ENCODE measurements at regions not wholly inside any gene's neighbourhood (a gene's known extent, or its start where the extent isn't known, plus 50 kb on each side); places are given as distances from the start of the nearest gene placed in this dataset.
"Not testable (repeated sequence)": the region's sequence is repeated elsewhere in the genome, so short reads cannot be mapped to it uniquely, and the experiment has no call there.

GRCh38 chr3:144743225-144743668, 771.6 kb downstream of the DIPK2A start:
- Mint-ChIP-seq H3K27me3 (ENCODE audit: low read depth) (no peaks in the 10 kb centered on the region), H3K27ac (no peak overlapping the region), H3K4me3 (no peak overlapping the region), H3K36me3 (ENCODE audit: low read depth) (no peaks in the 10 kb centered on the region), H3K9me3 (ENCODE audit: insufficient read depth) (peaks cover 9% of the 10 kb centered on the region), H3K4me1 (ENCODE audit: low read depth) (no peaks in the 10 kb centered on the region)
- ChIA-PET CTCF (no interaction called here), POLR2A (no interaction called here)
- ATAC-seq (no peak), DNase-seq (no peak)

GRCh38 chr3:144744473-144744872, 772.9 kb downstream of the DIPK2A start:
- Mint-ChIP-seq H3K4me3 (no peak overlapping the region), H3K27me3 (ENCODE audit: low read depth) (no peaks in the 10 kb centered on the region)
- ATAC-seq, result no peak

GRCh38 chr3:144746631-144747030, 775.0 kb downstream of the DIPK2A start:
- no peaks in the 10 kb centered on the region for H3K4me1 Mint-ChIP-seq (ENCODE audit: low read depth)
- H3K4me3 Mint-ChIP-seq, result no peak overlapping the region
- H3K27me3 Mint-ChIP-seq (ENCODE audit: low read depth), result no peaks in the 10 kb centered on the region
- POLR2A ChIA-PET, result no interaction called here
- no peak for DNase-seq
- H3K9me3 Mint-ChIP-seq (ENCODE audit: insufficient read depth), result peaks cover 8% of the 10 kb centered on the region
- CTCF ChIA-PET, result no interaction called here
- H3K36me3 Mint-ChIP-seq (ENCODE audit: low read depth), result no peaks in the 10 kb centered on the region
- no peak overlapping the region for H3K27ac Mint-ChIP-seq
- ATAC-seq, result no peak

More at GRCh38 chr3:144744473-144744872, 772.9 kb downstream of the DIPK2A start:
- no peak overlapping the region for H3K27ac Mint-ChIP-seq
- ChIA-PET CTCF (no interaction called here), POLR2A (no interaction called here)
- H3K36me3 Mint-ChIP-seq (ENCODE audit: low read depth), result no peaks in the 10 kb centered on the region
- H3K9me3 Mint-ChIP-seq (ENCODE audit: insufficient read depth), result peaks cover 9% of the 10 kb centered on the region
- no peak for DNase-seq
- H3K4me1 Mint-ChIP-seq (ENCODE audit: low read depth), result no peaks in the 10 kb centered on the region

- H3K4me3 Mint-ChIP-seq; ATAC-seq; DNase-seq; POLR2A ChIA-PET; CTCF ChIA-PET; H3K27me3 Mint-ChIP-seq (ENCODE audit: low read depth); H3K36me3 Mint-ChIP-seq (ENCODE audit: low read depth); H3K4me1 Mint-ChIP-seq (ENCODE audit: low read depth); H3K9me3 Mint-ChIP-seq (ENCODE audit: insufficient read depth); H3K27ac Mint-ChIP-seq: not testable (repeated sequence)
Measured at GRCh38 chr3:144749536-144750253, 778.1 kb downstream of the DIPK2A start.

- no peaks in the 10 kb centered on the region for H3K36me3 Mint-ChIP-seq (ENCODE audit: low read depth)
- no peaks in the 10 kb centered on the region for H3K4me1 Mint-ChIP-seq (ENCODE audit: low read depth)
- H3K27ac Mint-ChIP-seq, result no peak overlapping the region
- H3K9me3 Mint-ChIP-seq (ENCODE audit: insufficient read depth), result no peaks in the 10 kb centered on the region
- ATAC-seq (no peak), DNase-seq (no peak)
- ChIA-PET CTCF (no interaction called here), POLR2A (no interaction called here)
- H3K4me3 Mint-ChIP-seq, result no peak overlapping the region
- no peaks in the 10 kb centered on the region for H3K27me3 Mint-ChIP-seq (ENCODE audit: low read depth)
Measured at GRCh38 chr3:144754076-144754783, 782.6 kb downstream of the DIPK2A start.

- Mint-ChIP-seq H3K9me3 (ENCODE audit: insufficient read depth) (no peaks in the 10 kb centered on the region), H3K4me3 (no peak overlapping the region), H3K27me3 (ENCODE audit: low read depth) (no peaks in the 10 kb centered on the region), H3K36me3 (ENCODE audit: low read depth) (no peaks in the 10 kb centered on the region), H3K4me1 (ENCODE audit: low read depth) (no peaks in the 10 kb centered on the region), H3K27ac (no peak overlapping the region)
- ATAC-seq (no peak), DNase-seq (no peak)
- ChIA-PET POLR2A (no interaction called here), CTCF (interaction anchor here (0.6 kb wide), 1 partner anchor 794 kb away, joined by 3 read pairs; no protein-coding TSS in a partner anchor)
Measured at GRCh38 chr3:144756704-144757440, 785.2 kb downstream of the DIPK2A start.

GRCh38 chr3:144760831-144761230, 789.2 kb downstream of the DIPK2A start:
- ChIA-PET CTCF (no interaction called here), POLR2A (no interaction called here)
- DNase-seq (no peak), ATAC-seq (no peak)
- Mint-ChIP-seq H3K9me3 (ENCODE audit: insufficient read depth) (no peaks in the 10 kb centered on the region), H3K36me3 (ENCODE audit: low read depth) (no peaks in the 10 kb centered on the region), H3K27ac (no peak overlapping the region), H3K4me3 (no peak overlapping the region), H3K4me1 (ENCODE audit: low read depth) (no peaks in the 10 kb centered on the region), H3K27me3 (ENCODE audit: low read depth) (no peaks in the 10 kb centered on the region)

GRCh38 chr3:144762091-144762490, 790.5 kb downstream of the DIPK2A start:
- no peak for ATAC-seq
- ChIA-PET CTCF (no interaction called here), POLR2A (no interaction called here)
- Mint-ChIP-seq H3K27ac (no peak overlapping the region), H3K4me1 (ENCODE audit: low read depth) (no peaks in the 10 kb centered on the region), H3K9me3 (ENCODE audit: insufficient read depth) (no peaks in the 10 kb centered on the region), H3K27me3 (ENCODE audit: low read depth) (no peaks in the 10 kb centered on the region), H3K36me3 (ENCODE audit: low read depth) (no peaks in the 10 kb centered on the region), H3K4me3 (no peak overlapping the region)
- no peak for DNase-seq

- ChIA-PET POLR2A (no interaction called here), CTCF (no interaction called here)
- Mint-ChIP-seq H3K27me3 (ENCODE audit: low read depth) (no peaks in the 10 kb centered on the region), H3K9me3 (ENCODE audit: insufficient read depth) (no peaks in the 10 kb centered on the region), H3K27ac (no peak overlapping the region), H3K4me1 (ENCODE audit: low read depth) (no peaks in the 10 kb centered on the region), H3K4me3 (no peak overlapping the region), H3K36me3 (ENCODE audit: low read depth) (no peaks in the 10 kb centered on the region)
- DNase-seq (no peak), ATAC-seq (no peak)
Measured at GRCh38 chr3:144763878-144764454, 792.3 kb downstream of the DIPK2A start.

GRCh38 chr3:144770281-144770680, 798.7 kb downstream of the DIPK2A start:
- H3K4me3 Mint-ChIP-seq, result no peak overlapping the region
- H3K4me1 Mint-ChIP-seq (ENCODE audit: low read depth), result no peaks in the 10 kb centered on the region
- ATAC-seq (no peak), DNase-seq (no peak)
- H3K9me3 Mint-ChIP-seq (ENCODE audit: insufficient read depth), result no peaks in the 10 kb centered on the region
- CTCF ChIA-PET, result no interaction called here
- POLR2A ChIA-PET, result no interaction called here
- no peaks in the 10 kb centered on the region for H3K27me3 Mint-ChIP-seq (ENCODE audit: low read depth)
- no peaks in the 10 kb centered on the region for H3K36me3 Mint-ChIP-seq (ENCODE audit: low read depth)
- no peak overlapping the region for H3K27ac Mint-ChIP-seq

- ChIA-PET POLR2A (no interaction called here), CTCF (no interaction called here)
- H3K27me3 Mint-ChIP-seq (ENCODE audit: low read depth), result no peaks in the 10 kb centered on the region
- DNase-seq, result no peak
- H3K27ac Mint-ChIP-seq, result no peak overlapping the region
- no peak overlapping the region for H3K4me3 Mint-ChIP-seq
- H3K4me1 Mint-ChIP-seq (ENCODE audit: low read depth), result no peaks in the 10 kb centered on the region
- H3K36me3 Mint-ChIP-seq (ENCODE audit: low read depth), result no peaks in the 10 kb centered on the region
- no peaks in the 10 kb centered on the region for H3K9me3 Mint-ChIP-seq (ENCODE audit: insufficient read depth)
- no peak for ATAC-seq
Measured at GRCh38 chr3:144770915-144771351, 799.3 kb downstream of the DIPK2A start.

GRCh38 chr3:144771381-144771870, 799.8 kb downstream of the DIPK2A start:
- H3K36me3 Mint-ChIP-seq (ENCODE audit: low read depth), result no peaks in the 10 kb centered on the region

More at GRCh38 chr3:144771381-144771870, 799.8 kb downstream of the DIPK2A start:
- DNase-seq (no peak), ATAC-seq (no peak)
- POLR2A ChIA-PET, result no interaction called here
- no peak overlapping the region for H3K27ac Mint-ChIP-seq
- H3K4me3 Mint-ChIP-seq, result no peak overlapping the region
- no peaks in the 10 kb centered on the region for H3K9me3 Mint-ChIP-seq (ENCODE audit: insufficient read depth)
- H3K27me3 Mint-ChIP-seq (ENCODE audit: low read depth), result no peaks in the 10 kb centered on the region
- H3K4me1 Mint-ChIP-seq (ENCODE audit: low read depth), result no peaks in the 10 kb centered on the region
- CTCF ChIA-PET, result no interaction called here
